Neural cell (in vitro differentiated cells): ENCODE measurements at regions not wholly inside any gene's neighbourhood (a gene's known extent, or its start where the extent isn't known, plus 50 kb on each side); places are given as distances from the start of the nearest gene placed in this dataset.

Experiments used
- CTCF ChIP-seq: fragments of 450-650 bp; IDR thresholded peaks from 2 replicates; pipeline ENCODE4 v1.5.1; 2014; ENCODE audit warnings: antibody characterized with exemption, mild to moderate bottlenecking, moderate library complexity; ENCODE audit not compliant: poor library complexity, severe bottlenecking
- EP300 ChIP-seq: fragments of 450-650 bp; conservative IDR thresholded peaks from 2 replicates; pipeline ENCODE4 v1.6.1; 2014; ENCODE audit warnings: antibody characterized with exemption, mild to moderate bottlenecking, moderate library complexity; ENCODE audit not compliant: poor library complexity, severe bottlenecking
- EZH2 ChIP-seq: fragments of 200-600, 300-800 bp; shearing (Covaris generic), sonication (generic); IDR thresholded peaks from 2 replicates; pipeline ENCODE4 v1.6.1; 2014; ENCODE audit warnings: antibody characterized with exemption, low read length, borderline replicate concordance, mild to moderate bottlenecking; ENCODE audit not compliant: insufficient read depth, poor library complexity, severe bottlenecking
- MXI1 ChIP-seq: fragments of 450-650 bp; conservative IDR thresholded peaks from 2 replicates; pipeline ENCODE4 v1.6.1; 2014; ENCODE audit warnings: antibody characterized with exemption, mild to moderate bottlenecking; ENCODE audit not compliant: poor library complexity, severe bottlenecking
- POLR2AphosphoS5 ChIP-seq: IDR thresholded peaks from 2 replicates; pipeline ENCODE4 v1.6.1; 2012
- RAD21 ChIP-seq: fragments of 450-650 bp; conservative IDR thresholded peaks from 2 replicates; pipeline ENCODE4 v1.6.1; 2014; ENCODE audit warnings: antibody characterized with exemption, mild to moderate bottlenecking, moderate library complexity
- REST ChIP-seq: IDR thresholded peaks from 2 replicates; pipeline ENCODE4 v1.6.1; 2012; ENCODE audit warnings: borderline replicate concordance
- SMC3 ChIP-seq: fragments of 450-650 bp; conservative IDR thresholded peaks from 2 replicates; pipeline ENCODE4 v1.6.1; 2014; ENCODE audit warnings: antibody characterized with exemption, mild to moderate bottlenecking, moderate library complexity; ENCODE audit not compliant: poor library complexity
- TAF1 ChIP-seq: IDR thresholded peaks from 2 replicates; pipeline ENCODE4 v1.6.1; 2012; ENCODE audit warnings: low read depth

GRCh38 chr16:87065446-87066132 lies 251.6 kb downstream of the C16orf95 start:
- TF ChIP-seq POLR2AphosphoS5 = no peak
- TF ChIP-seq CTCF = no peak
- no peak for TF ChIP-seq EZH2
- TF ChIP-seq SMC3 = no peak
- no peak for TF ChIP-seq REST
- no peak for TF ChIP-seq TAF1
- no peak for TF ChIP-seq EP300
- no peak for TF ChIP-seq MXI1
- TF ChIP-seq RAD21 = no peak
